K562 (cell line): ENCODE measurements at regions not wholly inside any gene's neighbourhood (a gene's known extent, or its start where the extent isn't known, plus 50 kb on each side); places are given as distances from the start of the nearest gene placed in this dataset.
"Not testable (repeated sequence)": the region's sequence is repeated elsewhere in the genome, so short reads cannot be mapped to it uniquely, and the experiment has no call there.

Source experiments
- ATAC-seq: fragments of 200-7000 bp; cut with Tn5 transposase; 3 replicates; pipeline ENCODE4 v1.9.1; 2020; ENCODE audit warnings: moderate library complexity
- BruUV-seq: library from RNA; stranded (reverse); fragments of 400-500 nt; replicated peaks from 2 replicates; lab custom pipeline; 2021; lab: Mats Ljungman, UMichigan
- CTCF ChIA-PET: fragments of 300-600 bp; formaldehyde crosslinking; extraction: SDS; loops from one replicate; lab custom pipeline; 2021; ENCODE audit warnings: low intra/inter-chr PET ratio; lab: Yijun Ruan, JAX
- POLR2A ChIA-PET: fragments of 300-600, 350-650 bp; sonication (Branson Sonifier 250); formaldehyde crosslinking; extraction: SDS; loops from one replicate; lab custom pipeline; 2021; ENCODE audit warnings: antibody characterized with exemption, inconsistent platforms; lab: Yijun Ruan, JAX
- DNase-seq, 4 experiments: peaks; one replicate each; pipeline versions ENCODE4 v3.0.0 to v3.0.0-alpha.2; 2011 to 2018; ENCODE audit warnings: low spot score in 3 of 4, mixed read lengths in 3 of 4; ENCODE audit errors: extremely low read depth in 1 of 4
- FAIRE-seq: peaks from 2 replicates; lab custom pipeline; 2011; peaks lifted over from hg19 to GRCh38; lab: Jason Lieb, UNC
- H2AFZ ChIP-seq: 2 replicates; pipeline ENCODE4 v1.6.0; 2011; ENCODE audit warnings: low read depth, low read length, control low read depth, inconsistent platforms
- H3K27ac ChIP-seq: fragments of 200-600 bp; 3 replicates; pipeline ENCODE4 v1.8.0; 2011; ENCODE audit warnings: low read depth, mild to moderate bottlenecking, control low read depth, inconsistent platforms, low read length, moderate library complexity, mixed read lengths; ENCODE audit errors: extremely low read depth
- H3K27me3 ChIP-seq, 2 experiments: fragments of 300-600 bp in 1 of 2; 2 replicates in 1 of 2; 3 replicates in 1 of 2; pipeline versions ENCODE4 v1.6.0 to v1.8.0; 2011; ENCODE audit warnings: inconsistent platforms in 2 of 2, low read length in 2 of 2, mild to moderate bottlenecking in 1 of 2, mixed read lengths in 1 of 2, moderate library complexity in 1 of 2; ENCODE audit not compliant: control insufficient read depth in 2 of 2, insufficient read depth in 2 of 2
- H3K36me3 ChIP-seq: fragments of 300-600 bp; 3 replicates; pipeline ENCODE4 v1.8.0; 2011; ENCODE audit warnings: mild to moderate bottlenecking, low read length, inconsistent platforms; ENCODE audit not compliant: control insufficient read depth, insufficient read depth
- H3K4me1 ChIP-seq, 2 experiments: fragments of 200-600 bp in 1 of 2; replicated peaks in 1 of 2; 2 replicates in 1 of 2; 3 replicates in 1 of 2; pipeline versions ENCODE4 v1.5.1 to v1.8.0; 2011; ENCODE audit warnings: inconsistent platforms in 2 of 2, low read length in 2 of 2, mild to moderate bottlenecking in 1 of 2, mixed read lengths in 1 of 2, moderate library complexity in 1 of 2; ENCODE audit not compliant: control insufficient read depth in 2 of 2, insufficient read depth in 2 of 2
- H3K4me2 ChIP-seq: 2 replicates; pipeline ENCODE4 v1.6.1; 2011; ENCODE audit warnings: low read length, control low read depth, inconsistent platforms, mixed read lengths; ENCODE audit not compliant: insufficient read depth
- H3K4me3 ChIP-seq: fragments of 200-600 bp; sonication (generic), shearing (Covaris generic); 2 replicates; pipeline ENCODE4 v1.5.1; 2016; ENCODE audit warnings: control low read depth, inconsistent platforms
- H3K79me2 ChIP-seq: fragments of 200-600 bp; 3 replicates; pipeline ENCODE4 v1.8.0; 2011; ENCODE audit warnings: low read length, inconsistent platforms; ENCODE audit not compliant: control insufficient read depth, insufficient read depth
- H3K9ac ChIP-seq, 2 experiments: 2 replicates each; pipeline versions ENCODE4 v1.6.0 to v1.6.1; 2011; ENCODE audit warnings: low read depth in 2 of 2, low read length in 2 of 2, control low read depth in 1 of 2, inconsistent platforms in 1 of 2, mild to moderate bottlenecking in 1 of 2, mixed read lengths in 1 of 2; ENCODE audit not compliant: insufficient read depth in 1 of 2
- H3K9me1 ChIP-seq: one replicate; pipeline ENCODE4 v1.6.0; 2011; ENCODE audit warnings: inconsistent platforms, mild to moderate bottlenecking, low read length, moderate library complexity; ENCODE audit not compliant: control insufficient read depth, insufficient read depth
- H3K9me3 ChIP-seq: replicated peaks from 2 replicates; pipeline ENCODE4 v1.5.1; 2011; ENCODE audit warnings: low read depth, low read length, inconsistent platforms; ENCODE audit not compliant: control insufficient read depth, insufficient read depth
- H4K20me1 ChIP-seq: replicated peaks from 2 replicates; pipeline ENCODE4 v1.6.1; 2011; ENCODE audit warnings: low read length, inconsistent platforms, mixed read lengths; ENCODE audit not compliant: control insufficient read depth, insufficient read depth
- WGBS: fragments of 100-300 bp; shearing (Covaris generic); methylation state at CpG from one replicate; pipeline ENCODE4 v1.1.6; 2016; ENCODE audit warnings: low coverage, mixed read lengths; ENCODE audit not compliant: insufficient coverage; ENCODE audit errors: missing lambda C conversion rate; 5-methylcytosine and 5-hydroxymethylcytosine counted together
- in situ Hi-C: fragments of 300-500 bp; cut with MboI; formaldehyde crosslinking; loops from 4 replicates; pipeline ENCODE4 v1.15.0; 2018; ENCODE audit warnings: inconsistent platforms, mixed read lengths
- intact Hi-C: fragments of 100-400 bp; cut with micrococcal nuclease; formaldehyde crosslinking; loops from 2 replicates; pipeline ENCODE4 v1.14.2; 2022
- TF ChIP-seq, protein P1 (sequence below): fragments of 450-650 bp; IDR thresholded peaks from 2 replicates; pipeline ENCODE4 v1.6.1; 2016; ENCODE audit warnings: mild to moderate bottlenecking, moderate library complexity

DNA sequence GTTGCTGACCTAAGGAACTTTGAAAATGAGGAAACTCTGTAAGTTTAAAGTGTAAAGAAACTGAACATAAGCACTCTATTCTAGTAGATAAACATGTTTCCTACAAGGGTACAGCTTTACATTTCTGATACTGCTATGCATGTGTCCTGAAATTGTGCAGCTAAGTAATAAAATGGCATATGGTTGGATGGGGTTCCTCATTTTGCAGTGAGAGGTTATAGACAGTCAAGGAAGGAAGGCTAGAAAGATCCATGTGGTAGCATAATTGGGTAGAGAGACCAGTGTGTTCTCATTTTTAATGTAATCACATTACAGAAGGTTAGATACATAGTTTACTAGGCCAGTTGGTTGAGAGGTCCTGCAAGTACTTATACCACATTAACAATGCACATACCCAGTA lies 477.0 kb downstream of the TMEM121 start (continued):
- TF ChIP-seq, protein P1, sequence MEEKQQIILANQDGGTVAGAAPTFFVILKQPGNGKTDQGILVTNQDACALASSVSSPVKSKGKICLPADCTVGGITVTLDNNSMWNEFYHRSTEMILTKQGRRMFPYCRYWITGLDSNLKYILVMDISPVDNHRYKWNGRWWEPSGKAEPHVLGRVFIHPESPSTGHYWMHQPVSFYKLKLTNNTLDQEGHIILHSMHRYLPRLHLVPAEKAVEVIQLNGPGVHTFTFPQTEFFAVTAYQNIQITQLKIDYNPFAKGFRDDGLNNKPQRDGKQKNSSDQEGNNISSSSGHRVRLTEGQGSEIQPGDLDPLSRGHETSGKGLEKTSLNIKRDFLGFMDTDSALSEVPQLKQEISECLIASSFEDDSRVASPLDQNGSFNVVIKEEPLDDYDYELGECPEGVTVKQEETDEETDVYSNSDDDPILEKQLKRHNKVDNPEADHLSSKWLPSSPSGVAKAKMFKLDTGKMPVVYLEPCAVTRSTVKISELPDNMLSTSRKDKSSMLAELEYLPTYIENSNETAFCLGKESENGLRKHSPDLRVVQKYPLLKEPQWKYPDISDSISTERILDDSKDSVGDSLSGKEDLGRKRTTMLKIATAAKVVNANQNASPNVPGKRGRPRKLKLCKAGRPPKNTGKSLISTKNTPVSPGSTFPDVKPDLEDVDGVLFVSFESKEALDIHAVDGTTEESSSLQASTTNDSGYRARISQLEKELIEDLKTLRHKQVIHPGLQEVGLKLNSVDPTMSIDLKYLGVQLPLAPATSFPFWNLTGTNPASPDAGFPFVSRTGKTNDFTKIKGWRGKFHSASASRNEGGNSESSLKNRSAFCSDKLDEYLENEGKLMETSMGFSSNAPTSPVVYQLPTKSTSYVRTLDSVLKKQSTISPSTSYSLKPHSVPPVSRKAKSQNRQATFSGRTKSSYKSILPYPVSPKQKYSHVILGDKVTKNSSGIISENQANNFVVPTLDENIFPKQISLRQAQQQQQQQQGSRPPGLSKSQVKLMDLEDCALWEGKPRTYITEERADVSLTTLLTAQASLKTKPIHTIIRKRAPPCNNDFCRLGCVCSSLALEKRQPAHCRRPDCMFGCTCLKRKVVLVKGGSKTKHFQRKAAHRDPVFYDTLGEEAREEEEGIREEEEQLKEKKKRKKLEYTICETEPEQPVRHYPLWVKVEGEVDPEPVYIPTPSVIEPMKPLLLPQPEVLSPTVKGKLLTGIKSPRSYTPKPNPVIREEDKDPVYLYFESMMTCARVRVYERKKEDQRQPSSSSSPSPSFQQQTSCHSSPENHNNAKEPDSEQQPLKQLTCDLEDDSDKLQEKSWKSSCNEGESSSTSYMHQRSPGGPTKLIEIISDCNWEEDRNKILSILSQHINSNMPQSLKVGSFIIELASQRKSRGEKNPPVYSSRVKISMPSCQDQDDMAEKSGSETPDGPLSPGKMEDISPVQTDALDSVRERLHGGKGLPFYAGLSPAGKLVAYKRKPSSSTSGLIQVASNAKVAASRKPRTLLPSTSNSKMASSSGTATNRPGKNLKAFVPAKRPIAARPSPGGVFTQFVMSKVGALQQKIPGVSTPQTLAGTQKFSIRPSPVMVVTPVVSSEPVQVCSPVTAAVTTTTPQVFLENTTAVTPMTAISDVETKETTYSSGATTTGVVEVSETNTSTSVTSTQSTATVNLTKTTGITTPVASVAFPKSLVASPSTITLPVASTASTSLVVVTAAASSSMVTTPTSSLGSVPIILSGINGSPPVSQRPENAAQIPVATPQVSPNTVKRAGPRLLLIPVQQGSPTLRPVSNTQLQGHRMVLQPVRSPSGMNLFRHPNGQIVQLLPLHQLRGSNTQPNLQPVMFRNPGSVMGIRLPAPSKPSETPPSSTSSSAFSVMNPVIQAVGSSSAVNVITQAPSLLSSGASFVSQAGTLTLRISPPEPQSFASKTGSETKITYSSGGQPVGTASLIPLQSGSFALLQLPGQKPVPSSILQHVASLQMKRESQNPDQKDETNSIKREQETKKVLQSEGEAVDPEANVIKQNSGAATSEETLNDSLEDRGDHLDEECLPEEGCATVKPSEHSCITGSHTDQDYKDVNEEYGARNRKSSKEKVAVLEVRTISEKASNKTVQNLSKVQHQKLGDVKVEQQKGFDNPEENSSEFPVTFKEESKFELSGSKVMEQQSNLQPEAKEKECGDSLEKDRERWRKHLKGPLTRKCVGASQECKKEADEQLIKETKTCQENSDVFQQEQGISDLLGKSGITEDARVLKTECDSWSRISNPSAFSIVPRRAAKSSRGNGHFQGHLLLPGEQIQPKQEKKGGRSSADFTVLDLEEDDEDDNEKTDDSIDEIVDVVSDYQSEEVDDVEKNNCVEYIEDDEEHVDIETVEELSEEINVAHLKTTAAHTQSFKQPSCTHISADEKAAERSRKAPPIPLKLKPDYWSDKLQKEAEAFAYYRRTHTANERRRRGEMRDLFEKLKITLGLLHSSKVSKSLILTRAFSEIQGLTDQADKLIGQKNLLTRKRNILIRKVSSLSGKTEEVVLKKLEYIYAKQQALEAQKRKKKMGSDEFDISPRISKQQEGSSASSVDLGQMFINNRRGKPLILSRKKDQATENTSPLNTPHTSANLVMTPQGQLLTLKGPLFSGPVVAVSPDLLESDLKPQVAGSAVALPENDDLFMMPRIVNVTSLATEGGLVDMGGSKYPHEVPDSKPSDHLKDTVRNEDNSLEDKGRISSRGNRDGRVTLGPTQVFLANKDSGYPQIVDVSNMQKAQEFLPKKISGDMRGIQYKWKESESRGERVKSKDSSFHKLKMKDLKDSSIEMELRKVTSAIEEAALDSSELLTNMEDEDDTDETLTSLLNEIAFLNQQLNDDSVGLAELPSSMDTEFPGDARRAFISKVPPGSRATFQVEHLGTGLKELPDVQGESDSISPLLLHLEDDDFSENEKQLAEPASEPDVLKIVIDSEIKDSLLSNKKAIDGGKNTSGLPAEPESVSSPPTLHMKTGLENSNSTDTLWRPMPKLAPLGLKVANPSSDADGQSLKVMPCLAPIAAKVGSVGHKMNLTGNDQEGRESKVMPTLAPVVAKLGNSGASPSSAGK: no peak

DNA sequence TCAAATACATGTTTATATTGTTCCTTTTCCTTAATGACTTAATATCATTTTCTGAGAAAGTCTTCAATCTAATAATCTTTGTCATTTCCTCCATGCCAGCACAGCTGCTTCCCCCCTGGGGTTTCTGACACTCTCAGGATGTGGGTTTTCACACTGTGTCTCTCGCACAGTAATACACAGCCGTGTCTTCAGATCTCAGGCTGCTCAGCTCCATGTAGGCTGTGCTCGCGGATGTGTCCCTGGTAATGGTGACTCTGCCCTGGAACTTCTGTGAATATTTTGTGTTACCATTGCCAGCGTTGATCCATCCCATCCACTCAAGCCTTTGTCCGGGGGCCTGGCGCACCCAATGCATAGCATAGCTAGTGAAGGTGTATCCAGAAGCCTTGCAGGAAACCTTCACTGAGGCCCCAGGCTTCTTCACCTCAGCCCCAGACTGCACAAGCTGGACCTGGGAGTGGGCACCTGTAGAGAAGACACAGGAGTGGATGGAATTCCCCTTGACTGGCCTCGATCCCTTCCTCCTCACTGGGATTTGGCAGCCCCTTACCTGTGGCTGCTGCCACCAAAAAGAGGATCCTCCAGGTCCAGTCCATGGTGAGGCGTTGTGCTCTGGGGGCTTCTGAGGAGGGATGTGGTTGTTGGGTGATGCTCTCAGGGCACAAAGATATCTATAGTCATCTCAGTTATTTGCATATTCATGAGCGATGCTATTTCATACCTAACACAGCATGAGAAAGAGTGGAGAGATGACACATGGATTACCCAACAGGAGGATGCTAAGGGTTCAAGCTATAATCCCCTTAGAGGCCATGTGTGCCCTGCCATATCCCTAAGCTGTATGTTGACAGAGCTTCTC lies 478.8 kb downstream of the TMEM121 start:
- peak; percentile 26 for FAIRE-seq
- BruUV-seq: not testable (repeated sequence)

More for the DNA sequence above, 478.8 kb downstream of the TMEM121 start:
- H3K9ac ChIP-seq, H3K9me1 ChIP-seq, H3K4me3 ChIP-seq, H3K36me3 ChIP-seq, H4K20me1 ChIP-seq, H3K4me1 ChIP-seq, ATAC-seq, H3K79me2 ChIP-seq, POLR2A ChIA-PET, H3K27me3 ChIP-seq, H3K9me3 ChIP-seq, CTCF ChIA-PET, H3K27ac ChIP-seq, H2AFZ ChIP-seq, in situ Hi-C loops, H3K4me2 ChIP-seq, intact Hi-C loops, DNase-seq: not testable (repeated sequence)
- 0% methylated on average over 6 of the region's 10 CpGs for WGBS
